ENCODE measurements at regions not wholly inside any gene's neighbourhood (a gene's known extent, or its start where the extent isn't known, plus 50 kb on each side); places are given as distances from the start of the nearest gene placed in this dataset.
A peak's percentile ranks its signal among the peaks of the same experiment; 100 is the strongest.
"Not testable (repeated sequence)": the region's sequence is repeated elsewhere in the genome, so short reads cannot be mapped to it uniquely, and the experiment has no call there.

GRCh38 chr9:40502808-40503207 lies 625.7 kb downstream of the FOXD4L6 start:
- not testable (repeated sequence) for DNase-seq
- BruUV-seq (replicated peaks) = TSS peak; percentile 73

More at GRCh38 chr9:40502808-40503207, 625.7 kb downstream of the FOXD4L6 start:
- H3K4me3 Mint-ChIP-seq (ENCODE audit: low read depth, unreplicated experiment); H3K27me3 Mint-ChIP-seq (ENCODE audit: unreplicated experiment); H3K27ac Mint-ChIP-seq (ENCODE audit: unreplicated experiment); H3K36me3 Mint-ChIP-seq (ENCODE audit: insufficient read depth, unreplicated experiment); CTCF ChIA-PET; intact Hi-C loops (cut with micrococcal nuclease; ENCODE audit: unreplicated experiment); H3K4me1 Mint-ChIP-seq (ENCODE audit: low read depth, unreplicated experiment); H3K9me3 Mint-ChIP-seq (ENCODE audit: low read depth, unreplicated experiment): not testable (repeated sequence)

All from Calu3 (cell line).